ENCODE measurements at regions not wholly inside any gene's neighbourhood (a gene's known extent, or its start where the extent isn't known, plus 50 kb on each side); places are given as distances from the start of the nearest gene placed in this dataset.
"Not testable (repeated sequence)": the region's sequence is repeated elsewhere in the genome, so short reads cannot be mapped to it uniquely, and the experiment has no call there.

DNA sequence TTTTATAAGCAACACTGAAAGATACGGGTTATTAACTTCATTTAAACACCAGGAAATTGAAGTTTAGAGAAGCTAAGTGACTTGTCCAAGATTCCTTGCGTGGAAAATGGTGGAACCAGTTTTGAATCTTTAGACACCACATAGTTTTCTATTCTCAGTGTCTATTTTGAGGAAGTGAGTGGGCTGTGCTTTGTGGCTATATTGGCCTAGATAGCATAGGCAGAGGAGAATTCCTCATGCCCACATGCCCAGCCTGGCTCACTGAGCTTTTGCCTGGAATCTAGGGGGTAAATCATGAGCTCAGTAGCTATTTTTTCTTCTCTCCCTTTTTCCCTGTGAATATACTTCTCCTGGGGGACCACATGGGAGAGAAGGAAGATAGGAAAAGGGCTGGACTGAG is 431.3 kb downstream of the HS3ST3B1 start:
- DNase-seq (ENCODE audit: low read depth), result no peak

DNA sequence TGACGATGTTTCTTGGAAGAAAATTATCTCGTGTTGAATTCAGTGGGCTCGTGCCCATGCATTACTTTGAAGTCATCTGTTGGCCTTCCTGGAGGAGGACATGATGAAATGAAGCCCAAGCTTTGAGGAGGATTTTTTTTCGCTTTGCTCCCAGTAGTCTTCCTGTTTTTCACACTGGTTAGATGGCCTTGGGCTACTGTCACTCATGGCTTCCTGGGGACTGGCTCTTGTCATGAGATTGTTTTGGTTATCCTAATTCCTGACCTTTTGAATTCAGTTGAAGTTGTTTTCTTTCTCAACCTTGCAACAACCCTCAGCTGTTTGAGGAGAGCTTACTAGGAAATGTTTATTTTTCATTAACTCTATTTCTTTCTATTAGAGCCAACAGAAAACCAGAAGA is 430.7 kb downstream of the HS3ST3B1 start:
- DNase-seq (ENCODE audit: low read depth), result no peak

DNA sequence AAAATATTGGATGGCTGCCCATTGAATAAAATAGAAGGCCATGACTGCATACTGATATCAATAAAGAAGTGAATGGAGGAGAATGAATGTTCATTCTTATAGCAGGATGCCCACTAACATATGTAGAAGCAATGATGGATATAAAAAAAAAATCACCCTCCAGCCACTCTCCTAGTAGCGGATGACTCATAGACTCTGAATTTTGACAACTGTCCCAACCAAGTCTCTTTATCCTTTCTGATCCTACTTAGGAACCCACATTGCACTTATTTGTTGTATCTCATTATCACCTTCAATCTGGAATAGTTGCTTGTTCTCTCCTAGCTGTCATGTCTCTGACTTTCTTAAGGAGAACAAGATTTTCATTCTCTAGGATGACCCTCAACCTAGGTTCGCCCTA is 429.9 kb downstream of the HS3ST3B1 start:
- DNase-seq (ENCODE audit: low read depth), result no peak

DNA sequence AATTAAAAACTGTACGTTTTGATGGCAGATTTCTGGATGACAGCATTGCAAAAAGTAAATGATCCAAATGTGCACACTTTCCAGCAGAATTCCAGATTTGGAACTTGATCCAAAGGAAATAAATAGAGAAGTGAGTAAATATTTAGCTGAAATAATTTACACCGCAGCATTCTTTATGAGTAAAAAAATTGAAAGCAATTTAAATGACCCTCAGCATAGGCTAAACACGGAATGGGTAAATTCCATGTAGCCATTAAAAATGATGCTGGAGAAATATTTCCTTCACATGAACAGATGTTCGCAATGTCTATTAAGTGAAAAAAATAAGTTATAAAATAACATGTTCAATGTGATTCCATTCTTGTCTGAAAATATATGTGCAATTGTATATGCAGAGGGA is 424.8 kb downstream of the HS3ST3B1 start:
- DNase-seq (ENCODE audit: low read depth), result no peak

DNA sequence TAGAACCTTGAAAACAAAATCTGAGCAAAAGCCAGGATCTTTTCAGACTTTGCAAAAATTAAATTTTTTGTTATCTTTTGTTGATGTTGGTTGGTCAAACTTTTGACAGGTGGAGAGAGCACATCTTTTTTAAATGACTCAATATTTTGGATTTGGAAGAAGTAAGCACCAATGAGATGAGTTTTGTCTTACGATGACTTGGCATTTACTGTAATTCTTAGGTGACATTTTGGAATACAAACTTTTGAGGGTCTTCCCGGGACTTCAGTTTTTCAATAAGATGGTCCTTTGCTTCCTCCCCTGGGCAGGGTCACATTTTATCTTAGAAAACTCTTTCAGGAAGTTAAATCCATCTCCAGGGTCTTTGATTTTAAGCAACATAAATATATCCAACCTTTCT is 423.9 kb downstream of the HS3ST3B1 start:
- no peak for DNase-seq (ENCODE audit: low read depth)

DNA sequence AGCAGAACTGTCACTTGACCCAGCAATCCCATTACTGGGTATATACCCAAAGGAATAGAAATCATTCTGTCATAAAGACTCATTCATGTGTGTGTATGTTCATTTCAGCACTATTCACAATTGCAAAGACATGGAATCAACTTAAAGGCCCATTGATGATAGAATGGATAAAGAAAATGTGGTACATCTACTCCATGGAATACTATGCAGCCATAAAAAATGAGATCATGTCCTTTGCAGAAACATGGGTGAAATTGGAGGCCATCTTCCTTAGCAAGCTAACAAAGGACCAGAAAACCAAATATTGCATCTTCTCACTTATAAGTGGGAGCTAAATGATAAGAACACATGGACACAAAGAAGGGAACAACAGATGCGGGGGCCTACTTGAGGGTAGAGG is 422.5 kb downstream of the HS3ST3B1 start:
- DNase-seq (ENCODE audit: low read depth), result not testable (repeated sequence)

DNA sequence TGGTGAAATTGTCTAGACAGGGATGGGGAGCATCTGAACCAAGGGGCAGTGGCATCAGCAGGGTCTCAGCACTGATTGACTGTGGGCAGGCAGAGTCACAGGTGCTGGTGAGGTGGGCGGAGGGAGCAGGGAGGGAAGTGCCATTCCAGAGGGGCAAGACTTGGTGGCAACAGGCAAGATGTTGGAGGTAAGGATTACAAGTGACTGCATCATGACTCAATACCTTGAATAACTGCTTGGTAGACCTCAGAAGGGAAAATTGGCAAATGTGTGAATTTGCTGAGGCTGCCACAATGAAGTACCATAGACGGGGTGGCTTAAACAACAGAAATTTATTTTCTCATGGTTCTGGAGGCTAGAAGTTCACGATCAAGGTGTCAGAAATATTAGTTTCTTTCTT is 419.1 kb downstream of the HS3ST3B1 start:
- no peak for DNase-seq (ENCODE audit: low read depth)

DNA sequence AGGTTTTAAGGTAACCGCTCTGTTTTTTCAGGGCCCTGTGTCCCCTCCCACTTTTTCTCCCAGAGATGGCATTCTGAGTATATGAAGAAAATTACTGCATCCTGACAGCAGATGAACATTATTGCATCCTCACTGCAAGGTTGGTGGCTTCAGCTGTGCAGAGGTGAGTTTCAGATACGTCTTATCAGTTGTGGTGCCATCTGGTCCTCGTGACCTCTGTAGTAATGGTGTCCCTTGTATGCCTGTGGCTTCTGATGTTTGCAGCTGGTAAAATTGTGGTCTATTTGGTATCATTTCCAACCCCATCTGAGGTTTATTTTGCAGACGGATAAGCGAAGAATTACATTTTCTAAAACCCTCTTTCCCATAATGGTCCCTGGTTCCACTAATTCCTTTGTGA is 417.0 kb downstream of the HS3ST3B1 start:
- no peak for DNase-seq (ENCODE audit: low read depth)

DNA sequence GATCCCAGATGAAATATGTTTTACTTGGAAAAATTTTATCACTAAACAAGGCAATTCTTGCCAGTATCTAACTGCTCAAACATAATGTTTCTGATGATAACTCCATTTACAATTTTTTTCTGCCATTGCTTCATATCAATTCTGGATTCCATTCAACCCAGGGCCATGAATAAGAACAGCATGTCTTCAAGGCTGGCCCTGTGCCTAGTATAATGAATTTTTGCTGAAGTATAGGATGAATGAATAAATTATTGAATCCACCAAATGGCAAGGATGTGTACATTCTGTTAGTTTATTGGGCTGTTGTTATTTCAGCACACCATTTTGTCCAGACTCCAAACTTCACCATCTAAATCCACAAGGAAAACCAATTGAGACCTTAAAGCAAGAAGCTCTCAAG is 414.7 kb downstream of the HS3ST3B1 start:
- DNase-seq (ENCODE audit: low read depth), result no peak

DNA sequence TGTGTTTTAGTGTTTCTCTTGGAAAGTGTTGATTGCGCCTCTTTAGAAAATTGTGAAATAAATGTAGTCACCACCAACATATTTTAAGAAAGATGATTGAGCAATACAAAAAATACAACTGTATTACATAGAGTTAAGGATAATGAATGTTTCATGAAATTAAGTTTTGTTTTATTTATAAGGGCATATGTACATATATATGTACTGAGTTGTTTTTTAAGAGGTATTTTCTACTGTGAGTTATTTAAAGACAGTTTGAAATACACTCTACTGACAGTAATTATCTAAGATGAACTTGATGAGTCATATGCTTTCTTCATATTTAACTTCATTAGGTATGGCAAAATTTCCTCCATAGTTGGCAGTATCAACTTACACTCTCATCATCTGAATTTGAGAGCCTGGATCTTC is 411.7 kb downstream of the HS3ST3B1 start:
- no peak for DNase-seq (ENCODE audit: low read depth)

DNA sequence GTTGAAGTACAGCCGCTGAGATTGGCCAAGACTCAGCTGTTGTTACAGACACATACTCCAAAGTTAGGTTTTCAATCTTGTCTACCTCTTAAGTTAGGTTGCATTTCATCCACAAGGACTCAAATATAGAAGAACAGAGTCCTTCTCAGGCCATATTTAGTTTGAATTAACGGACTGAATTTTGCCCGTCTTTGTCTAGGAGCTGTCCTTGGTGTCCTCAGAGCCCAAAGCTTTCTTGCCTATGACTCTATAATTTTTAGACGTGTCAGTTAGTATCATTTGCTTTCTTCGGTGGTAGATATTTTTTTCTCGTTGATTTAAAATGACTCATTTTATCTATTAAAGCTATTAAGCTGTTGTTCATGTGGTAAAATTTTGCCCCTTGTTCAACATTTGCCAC is 403.2 kb downstream of the HS3ST3B1 start:
- no peak for DNase-seq (ENCODE audit: low read depth)

DNA sequence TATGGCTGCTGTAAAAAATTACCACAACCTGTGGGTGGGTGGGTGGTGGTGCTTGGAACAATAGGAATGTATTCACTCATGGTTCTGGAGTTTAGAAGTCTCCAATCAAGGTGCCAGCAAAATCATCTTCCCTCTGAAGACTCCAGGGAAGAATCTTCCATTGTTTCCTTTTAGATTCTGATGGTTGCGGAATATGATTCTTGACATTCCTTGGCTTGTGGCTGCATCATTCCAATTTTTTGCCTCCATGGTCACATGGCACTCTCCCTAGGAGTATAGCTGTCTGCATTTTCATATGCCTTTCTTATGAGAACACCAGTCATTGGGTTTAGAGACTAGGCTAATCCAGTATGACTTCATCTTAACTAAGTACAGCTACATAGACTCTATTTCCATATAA is 401.0 kb downstream of the HS3ST3B1 start:
- DNase-seq (ENCODE audit: low read depth), result no peak

DNA sequence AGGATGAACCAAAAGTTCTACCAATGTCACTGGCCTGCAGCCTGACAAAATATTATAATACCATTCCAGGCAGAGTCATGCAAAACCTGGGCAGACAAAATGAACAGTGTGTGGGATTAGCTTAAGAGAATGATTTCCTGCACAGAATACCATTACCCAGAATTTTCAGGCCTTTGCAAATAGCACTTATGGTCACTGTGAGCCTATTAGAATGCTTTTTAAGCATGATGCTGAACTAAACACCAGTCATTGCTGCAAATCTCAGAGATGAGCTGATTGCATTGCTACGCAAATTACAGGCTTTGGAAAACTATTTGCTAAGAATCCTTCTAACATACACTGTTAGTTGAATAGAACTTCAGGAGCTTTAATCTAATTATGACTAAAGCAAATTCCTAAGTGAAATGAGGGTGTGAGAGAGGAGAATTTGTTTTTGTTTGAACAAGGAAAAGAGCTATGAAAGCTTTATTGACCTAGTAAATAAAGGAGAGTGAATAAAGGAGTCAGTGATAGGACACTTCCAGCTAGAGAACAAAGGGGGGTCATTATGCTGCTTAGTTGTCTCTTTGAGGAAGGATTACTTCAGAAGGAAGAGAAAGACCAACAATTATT is 398.8 kb downstream of the HS3ST3B1 start:
- DNase-seq (ENCODE audit: low read depth), result no peak

DNA sequence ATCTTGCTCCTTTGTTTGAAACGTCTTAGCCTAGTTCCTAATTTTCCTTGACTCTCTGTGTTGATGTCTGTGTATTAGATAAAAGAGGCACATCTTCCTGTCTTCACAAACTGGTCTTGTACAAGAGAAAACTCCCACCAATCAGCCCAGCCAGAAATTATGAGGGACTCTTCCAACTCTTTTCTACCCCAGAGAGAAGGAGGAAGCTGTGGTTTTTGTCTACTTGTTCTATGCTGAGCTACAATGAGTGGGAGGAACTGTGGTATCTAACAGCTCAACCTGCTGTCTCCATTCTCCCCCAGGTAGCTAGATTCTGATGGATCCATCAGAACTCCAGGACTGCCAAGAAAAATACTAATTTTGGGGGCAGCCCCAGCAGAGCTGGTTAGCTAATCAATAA is 392.5 kb downstream of the HS3ST3B1 start:
- no peak for DNase-seq (ENCODE audit: low read depth)

DNA sequence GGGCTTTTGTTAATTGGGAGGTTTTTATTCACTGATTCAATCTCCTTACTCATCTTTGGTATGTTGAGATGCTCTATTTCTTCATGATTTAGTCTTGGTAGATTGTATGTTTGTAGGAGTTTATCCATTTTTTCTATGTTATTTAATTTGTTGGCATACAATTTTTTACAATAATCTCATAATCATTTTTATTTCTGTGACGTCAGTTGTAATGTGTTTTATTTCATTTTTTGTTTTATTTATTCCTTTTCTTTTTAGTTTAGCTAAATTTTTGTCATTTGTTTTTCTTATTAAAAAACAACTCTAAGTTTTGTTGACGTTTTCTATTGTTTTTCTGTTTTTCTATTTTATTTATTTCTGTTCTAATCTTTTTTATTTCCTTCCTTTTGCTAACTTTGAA is 389.8 kb downstream of the HS3ST3B1 start:
- no peak for DNase-seq (ENCODE audit: low read depth)

DNA sequence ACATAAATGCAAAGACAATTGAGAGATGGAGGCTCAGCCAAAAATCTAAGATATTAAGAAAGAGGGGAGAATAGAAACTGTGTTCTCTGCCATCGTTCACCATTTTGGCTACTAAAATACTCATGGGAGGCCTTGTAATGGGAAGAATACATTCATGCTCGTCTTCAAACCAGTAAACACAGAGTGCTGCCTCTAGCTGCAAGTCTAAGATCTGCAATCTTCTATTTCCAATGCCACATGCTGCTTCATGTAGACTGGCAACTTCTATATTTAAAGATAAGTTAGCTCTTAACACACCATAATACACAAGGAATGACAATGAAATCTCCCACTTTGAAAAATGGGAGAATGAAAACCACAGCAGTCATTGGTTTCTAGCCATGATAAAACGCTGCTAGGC is 387.3 kb downstream of the HS3ST3B1 start:
- no peak for DNase-seq (ENCODE audit: low read depth)

DNA sequence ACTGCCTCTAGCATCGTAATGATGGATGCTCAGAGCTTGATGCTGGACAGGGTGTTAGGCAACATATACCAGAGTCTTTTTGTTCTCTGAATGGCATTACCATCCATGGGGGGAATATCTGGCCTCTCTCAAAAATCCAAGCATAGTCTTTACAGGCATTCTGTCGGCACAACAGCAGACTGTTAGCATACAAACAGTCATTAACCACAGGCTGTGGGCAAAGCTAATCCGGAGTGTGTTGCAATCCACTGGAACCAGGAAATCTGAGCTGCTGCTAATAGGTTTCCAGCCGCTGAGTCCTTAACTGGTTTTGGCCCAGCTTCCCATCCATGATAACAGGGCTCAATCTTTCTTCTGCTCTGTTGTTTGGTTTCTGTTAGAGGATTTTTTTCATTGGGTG is 371.9 kb downstream of the HS3ST3B1 start:
- DNase-seq (ENCODE audit: low read depth), result no peak

DNA sequence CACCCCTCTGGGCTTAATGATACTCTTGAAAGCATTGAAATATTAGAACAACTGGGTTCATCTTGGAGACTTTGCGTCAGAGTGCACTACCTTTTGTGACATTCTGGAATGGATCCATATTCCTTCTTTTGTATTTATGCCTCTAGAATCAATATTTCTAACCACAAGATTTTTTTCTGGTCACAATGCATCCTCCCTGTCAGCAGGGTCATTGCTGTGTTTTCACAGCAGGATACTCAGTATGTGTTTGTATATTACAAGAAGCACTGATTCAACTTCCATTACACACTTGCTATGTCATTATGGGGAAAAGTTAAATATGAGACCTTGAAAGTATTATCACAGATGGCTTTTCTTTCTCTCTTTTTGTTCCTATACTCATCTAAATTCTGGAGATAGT is 370.0 kb downstream of the HS3ST3B1 start:
- DNase-seq (ENCODE audit: low read depth), result no peak

DNA sequence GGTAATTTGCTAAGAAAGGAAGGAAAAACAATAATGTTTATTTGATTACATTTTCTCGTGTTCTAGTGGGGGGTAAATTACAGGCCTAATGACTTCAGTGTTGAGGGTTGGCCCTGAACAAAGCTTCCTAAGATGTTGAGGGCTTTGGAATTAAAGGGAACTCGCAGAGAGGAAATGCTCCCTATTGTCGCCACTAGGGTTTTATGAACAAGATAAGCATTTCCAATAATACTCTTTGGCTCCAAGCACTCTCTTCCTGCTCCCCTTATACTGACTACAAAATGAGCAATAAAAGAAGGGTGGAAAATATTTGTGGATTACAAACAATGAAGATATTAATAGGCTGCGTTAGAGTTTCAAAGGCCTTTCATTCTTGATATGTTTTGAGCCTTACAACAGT is 363.6 kb downstream of the HS3ST3B1 start:
- DNase-seq (ENCODE audit: low read depth), result no peak

DNA sequence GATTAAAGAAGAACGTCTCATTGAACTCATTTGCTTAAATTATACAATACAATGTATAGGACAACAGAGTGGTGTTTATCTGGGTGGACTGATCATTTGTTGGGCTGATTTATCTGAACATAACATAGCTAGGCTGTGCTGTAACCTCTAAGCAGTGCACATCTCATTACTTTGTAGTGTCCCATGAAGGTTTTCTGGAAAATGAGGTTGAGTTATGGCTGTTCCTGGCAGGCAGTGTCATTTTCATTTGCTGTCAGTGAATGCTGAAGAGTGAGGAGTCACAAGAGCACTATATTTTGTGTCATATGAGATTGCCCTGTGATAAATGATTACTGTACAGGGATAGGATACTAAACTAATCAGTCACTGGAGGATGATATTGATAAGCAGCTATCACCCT is 340.2 kb downstream of the HS3ST3B1 start:
- no peak for DNase-seq (ENCODE audit: low read depth)

DNA sequence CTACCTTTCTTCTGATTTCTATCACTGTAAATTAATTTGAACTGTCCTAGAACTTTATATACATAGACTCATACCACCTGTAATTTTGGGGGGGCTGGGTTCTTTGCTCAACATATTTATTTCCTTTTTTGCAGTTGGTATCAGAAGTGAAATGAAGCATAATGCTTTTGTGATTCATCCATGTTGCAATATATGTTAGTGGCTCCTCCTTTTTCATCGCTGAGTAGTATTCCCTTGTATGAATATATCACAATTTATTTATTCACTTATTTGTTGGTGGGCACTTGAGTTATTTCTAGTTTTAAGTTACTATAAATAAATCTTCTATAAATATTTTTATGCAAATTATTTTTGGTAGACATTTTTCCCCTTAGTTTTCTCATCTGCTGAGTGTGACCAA is 336.4 kb downstream of the HS3ST3B1 start:
- no peak for DNase-seq (ENCODE audit: low read depth)

DNA sequence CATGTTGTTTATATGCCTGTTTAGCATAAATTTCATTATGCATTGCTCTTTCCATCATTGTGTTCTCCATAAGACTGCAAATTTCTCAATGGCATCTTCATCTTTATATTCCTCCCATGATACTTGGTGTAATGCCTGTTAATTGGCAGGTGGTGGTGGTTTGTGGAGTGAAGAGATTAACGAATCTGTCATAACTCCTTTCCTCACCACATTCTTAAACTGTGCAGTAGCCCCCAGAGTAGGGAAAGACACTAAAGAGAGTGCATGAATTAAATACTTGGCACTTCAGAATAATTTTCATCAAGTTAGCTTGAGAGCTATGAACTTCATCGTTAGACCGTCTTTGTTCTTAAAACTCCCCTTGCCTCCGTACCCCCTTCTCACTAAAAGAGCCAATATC is 329.7 kb downstream of the HS3ST3B1 start:
- no peak for DNase-seq (ENCODE audit: low read depth)

DNA sequence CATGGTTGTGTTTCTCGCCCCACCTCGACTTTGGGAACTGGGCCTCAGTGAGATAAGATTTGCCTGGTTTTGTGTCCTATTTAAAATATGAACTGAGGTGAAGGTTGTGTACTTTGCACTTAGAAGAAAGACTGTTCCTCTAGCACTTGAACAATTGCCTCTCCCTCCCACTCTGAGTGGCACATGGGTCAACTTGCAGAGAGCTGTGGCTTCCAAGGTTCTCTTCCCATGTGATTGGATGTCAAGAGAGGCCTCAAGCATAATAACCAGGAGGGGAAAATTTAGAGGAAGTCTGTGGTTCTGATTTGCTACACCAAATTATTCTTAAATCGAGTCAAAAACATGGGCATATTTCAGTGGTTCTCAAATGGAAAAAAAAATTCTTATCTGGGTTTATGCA is 329.2 kb downstream of the HS3ST3B1 start:
- no peak for DNase-seq (ENCODE audit: low read depth)

DNA sequence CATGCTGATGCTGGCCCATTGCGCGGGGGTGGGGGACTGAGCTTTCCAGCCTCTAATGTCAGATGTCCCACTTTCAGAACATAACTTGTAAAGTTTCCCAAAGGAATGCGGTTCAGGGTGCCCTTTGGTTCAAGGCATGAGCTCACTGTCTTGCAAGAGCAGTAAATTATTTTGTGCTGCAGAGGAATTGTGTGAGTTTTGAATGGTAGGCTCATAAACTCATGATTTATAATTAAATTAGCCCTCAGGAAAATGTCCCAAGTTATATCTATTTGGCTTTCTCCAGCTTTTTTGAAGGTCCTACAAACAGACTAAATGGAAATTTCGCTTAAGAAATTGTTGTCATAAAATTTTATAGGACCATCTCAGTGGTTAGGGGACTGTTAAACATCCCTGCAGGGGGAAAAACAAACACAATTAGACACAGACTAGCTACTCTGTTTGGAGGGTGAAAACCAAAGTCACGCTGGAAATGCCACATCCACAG is 321.8 kb downstream of the HS3ST3B1 start:
- no peak for DNase-seq (ENCODE audit: low read depth)

Measured in activated gamma-delta T cell treated with anti-CD3 and anti-CD28 coated beads, Interleukin-2, amount 50 U/mL, for 16 hours (primary cell).